ENCODE measurements at regions not wholly inside any gene's neighbourhood (a gene's known extent, or its start where the extent isn't known, plus 50 kb on each side); places are given as distances from the start of the nearest gene placed in this dataset.

- DNase-seq: no peak
- CTCF ChIA-PET: no interaction called here
- H3K27ac Mint-ChIP-seq: no peak overlapping the region
- ATAC-seq: no peak
- no peaks in the 10 kb centered on the region for H3K4me1 Mint-ChIP-seq
- no peaks in the 10 kb centered on the region for H3K9me3 Mint-ChIP-seq (ENCODE audit: low read depth)
- H3K4me3 Mint-ChIP-seq: no peak overlapping the region
- no peaks in the 10 kb centered on the region for H3K36me3 Mint-ChIP-seq
- no peaks in the 10 kb centered on the region for H3K27me3 Mint-ChIP-seq
Measured at GRCh38 chr1:13878021-13878420, 178.0 kb downstream of the PRDM2 start.

DNA sequence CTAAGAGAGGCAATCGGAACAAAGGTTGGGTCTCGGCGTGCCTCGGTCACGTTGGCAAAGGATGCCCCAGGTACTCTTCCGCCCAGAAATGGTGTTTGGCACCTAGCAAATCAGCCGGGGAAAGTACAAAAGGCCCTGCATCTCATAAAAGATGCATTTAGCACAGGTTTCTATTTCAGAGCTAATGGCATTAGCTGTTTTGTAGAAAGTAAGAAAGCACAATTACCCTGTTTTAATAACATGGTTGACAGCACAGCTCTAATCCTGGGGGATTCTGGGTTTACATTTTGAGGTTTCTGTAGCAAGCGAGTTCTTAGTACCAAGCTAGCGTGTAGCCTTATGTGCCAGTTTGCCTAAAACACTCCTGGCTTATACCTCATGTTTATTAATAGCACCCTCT is 178.5 kb downstream of the PRDM2 start:
- ATAC-seq (no peak), DNase-seq (no peak)
- H3K27ac Mint-ChIP-seq: no peak overlapping the region
- H3K4me1 Mint-ChIP-seq: no peaks in the 10 kb centered on the region
- CTCF ChIA-PET: no interaction called here
- no peaks in the 10 kb centered on the region for H3K36me3 Mint-ChIP-seq
- H3K27me3 Mint-ChIP-seq: no peaks in the 10 kb centered on the region
- no peaks in the 10 kb centered on the region for H3K9me3 Mint-ChIP-seq (ENCODE audit: low read depth)
- H3K4me3 Mint-ChIP-seq: no peak overlapping the region

GRCh38 chr1:13881385-13882088 is 181.5 kb downstream of the PRDM2 start:
- Mint-ChIP-seq H3K27me3 (peaks cover 3% of the 10 kb centered on the region), H3K27ac (no peak overlapping the region), H3K4me3 (no peak overlapping the region), H3K9me3 (ENCODE audit: low read depth) (no peaks in the 10 kb centered on the region), H3K36me3 (no peaks in the 10 kb centered on the region), H3K4me1 (no peaks in the 10 kb centered on the region)
- no peak for ATAC-seq
- CTCF ChIA-PET: no interaction called here
- DNase-seq: no peak

- no peaks in the 10 kb centered on the region for H3K9me3 Mint-ChIP-seq (ENCODE audit: low read depth)
- no peaks in the 10 kb centered on the region for H3K36me3 Mint-ChIP-seq
- H3K4me3 Mint-ChIP-seq: no peak overlapping the region
- no peak overlapping the region for H3K27ac Mint-ChIP-seq
- peaks cover 1% of the 10 kb centered on the region for H3K4me1 Mint-ChIP-seq
- DNase-seq (no peak), ATAC-seq (no peak)
- CTCF ChIA-PET: interaction anchor here (1.5 kb wide), 1 partner anchor 24 kb away, joined by 3 read pairs; no protein-coding TSS in a partner anchor
- H3K27me3 Mint-ChIP-seq: peaks cover 32% of the 10 kb centered on the region
Measured at GRCh38 chr1:13888351-13888986, 188.5 kb downstream of the PRDM2 start.

DNA sequence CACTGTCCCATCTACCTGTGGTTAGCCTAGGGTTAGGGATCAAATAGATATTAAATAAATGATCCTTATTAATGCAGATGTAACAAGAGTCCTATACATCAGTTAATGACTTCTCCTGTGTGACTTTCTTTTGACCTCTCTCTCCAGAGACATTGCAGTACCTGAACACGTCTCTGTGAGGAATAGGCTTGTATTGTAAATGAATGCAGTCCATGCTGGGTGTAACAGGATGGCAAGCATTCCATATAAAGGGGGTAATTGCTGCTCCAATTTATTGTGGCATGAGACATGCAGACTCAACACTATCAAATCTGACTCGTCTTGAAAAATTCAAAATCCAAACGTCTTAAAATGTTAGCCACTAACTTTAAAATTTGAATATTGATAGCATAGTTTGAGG is 189.5 kb downstream of the PRDM2 start:
- Mint-ChIP-seq H3K4me3 (no peak overlapping the region), H3K9me3 (ENCODE audit: low read depth) (no peaks in the 10 kb centered on the region), H3K4me1 (peaks cover 1% of the 10 kb centered on the region), H3K27ac (no peak overlapping the region), H3K27me3 (peaks cover 40% of the 10 kb centered on the region), H3K36me3 (no peaks in the 10 kb centered on the region)
- CTCF ChIA-PET: no interaction called here
- ATAC-seq (no peak), DNase-seq (no peak)

DNA sequence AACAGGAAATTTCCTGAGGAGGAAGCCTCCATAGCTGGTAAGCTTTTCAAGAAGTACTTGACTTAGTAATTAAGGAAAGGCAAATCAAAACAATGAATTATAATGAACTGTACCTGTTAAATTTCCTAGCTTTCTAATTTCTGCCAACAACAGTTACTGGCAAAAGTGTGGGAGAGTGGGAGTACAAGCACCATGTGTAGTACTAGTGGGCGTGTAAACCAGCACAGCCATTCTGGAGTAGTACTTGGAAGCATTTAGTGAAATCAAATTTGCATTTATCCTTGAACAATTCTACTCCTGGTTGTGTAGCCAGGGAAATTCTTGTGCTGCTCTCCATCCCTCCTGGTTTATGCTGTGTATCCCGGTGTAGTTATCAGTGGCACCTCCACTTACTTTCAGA is 190.8 kb downstream of the PRDM2 start:
- Mint-ChIP-seq H3K27ac (no peak overlapping the region), H3K27me3 (peaks cover 44% of the 10 kb centered on the region), H3K4me3 (no peak overlapping the region), H3K9me3 (ENCODE audit: low read depth) (no peaks in the 10 kb centered on the region), H3K4me1 (peaks cover 1% of the 10 kb centered on the region), H3K36me3 (no peaks in the 10 kb centered on the region)
- ATAC-seq: no peak
- CTCF ChIA-PET: no interaction called here
- no peak for DNase-seq

- H3K27me3 Mint-ChIP-seq: peaks cover 44% of the 10 kb centered on the region
- H3K36me3 Mint-ChIP-seq: no peaks in the 10 kb centered on the region
- CTCF ChIA-PET: no interaction called here
- H3K4me3 Mint-ChIP-seq: no peak overlapping the region
- no peaks in the 10 kb centered on the region for H3K9me3 Mint-ChIP-seq (ENCODE audit: low read depth)
- DNase-seq: no peak
- ATAC-seq: no peak
- peaks cover 1% of the 10 kb centered on the region for H3K4me1 Mint-ChIP-seq
- H3K27ac Mint-ChIP-seq: no peak overlapping the region
Measured at GRCh38 chr1:13892198-13892597, 192.2 kb downstream of the PRDM2 start.

DNA sequence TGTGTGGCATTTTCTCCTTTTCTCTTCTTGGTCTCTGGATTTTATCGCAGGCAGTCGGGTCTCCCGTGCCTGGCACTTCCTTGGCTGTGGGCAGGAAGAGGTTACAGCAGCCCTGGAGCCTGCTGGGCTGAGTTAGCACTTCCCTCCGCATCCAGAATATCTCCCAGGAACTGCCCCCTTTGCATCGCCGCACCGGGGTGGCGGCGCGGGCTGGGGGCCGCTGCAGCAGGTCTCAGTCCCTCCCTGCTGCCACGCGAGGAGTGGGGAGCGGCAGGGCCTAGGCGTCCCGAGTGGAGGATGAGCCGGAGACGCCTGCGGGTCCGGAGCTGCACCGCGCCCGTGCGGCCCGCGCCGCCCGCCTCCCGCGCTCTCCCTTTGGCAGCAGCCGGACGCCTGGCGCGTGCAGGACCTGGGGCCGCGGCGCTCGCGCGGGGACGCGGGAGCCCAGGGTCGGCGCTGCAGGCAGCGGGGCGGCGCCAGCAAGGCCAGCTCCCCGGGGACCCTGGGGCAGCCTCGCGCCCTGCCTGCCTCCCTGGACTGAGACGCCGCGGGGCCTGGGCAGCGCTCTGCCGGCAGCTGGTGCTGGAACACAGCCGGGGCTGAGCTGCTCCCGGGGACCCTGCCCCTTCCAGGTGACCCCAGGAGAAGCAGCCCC is 192.8 kb downstream of the PRDM2 start:
- DNase-seq (no peak), ATAC-seq (no peak)
- peaks cover 45% of the 10 kb centered on the region for H3K27me3 Mint-ChIP-seq
- CTCF ChIA-PET: no interaction called here
- peaks cover 1% of the 10 kb centered on the region for H3K4me1 Mint-ChIP-seq
- H3K9me3 Mint-ChIP-seq (ENCODE audit: low read depth): no peaks in the 10 kb centered on the region
- no peak overlapping the region for H3K4me3 Mint-ChIP-seq
- H3K36me3 Mint-ChIP-seq: no peaks in the 10 kb centered on the region
- no peak overlapping the region for H3K27ac Mint-ChIP-seq

GRCh38 chr1:13893409-13893821 is 193.4 kb downstream of the PRDM2 start:
- H3K27ac Mint-ChIP-seq: no peak overlapping the region
- H3K9me3 Mint-ChIP-seq (ENCODE audit: low read depth): no peaks in the 10 kb centered on the region
- CTCF ChIA-PET: no interaction called here
- no peaks in the 10 kb centered on the region for H3K36me3 Mint-ChIP-seq
- H3K4me3 Mint-ChIP-seq: no peak overlapping the region
- ATAC-seq (no peak), DNase-seq (no peak)
- peaks cover 1% of the 10 kb centered on the region for H3K4me1 Mint-ChIP-seq
- peaks cover 45% of the 10 kb centered on the region for H3K27me3 Mint-ChIP-seq

- H3K36me3 Mint-ChIP-seq: no peaks in the 10 kb centered on the region
- peaks cover 1% of the 10 kb centered on the region for H3K4me1 Mint-ChIP-seq
- CTCF ChIA-PET: no interaction called here
Measured at GRCh38 chr1:13896932-13897331, 196.9 kb downstream of the PRDM2 start.

GRCh38 chr1:13898406-13898805 is 198.4 kb downstream of the PRDM2 start:
- Mint-ChIP-seq H3K27me3 (peaks cover 17% of the 10 kb centered on the region), H3K4me1 (no peaks in the 10 kb centered on the region), H3K36me3 (no peaks in the 10 kb centered on the region), H3K27ac (no peak overlapping the region), H3K4me3 (no peak overlapping the region), H3K9me3 (ENCODE audit: low read depth) (no peaks in the 10 kb centered on the region)
- ATAC-seq (no peak), DNase-seq (no peak)
- CTCF ChIA-PET: no interaction called here

More at GRCh38 chr1:13896932-13897331, 196.9 kb downstream of the PRDM2 start:
- Mint-ChIP-seq H3K4me3 (no peak overlapping the region), H3K9me3 (ENCODE audit: low read depth) (no peaks in the 10 kb centered on the region), H3K27ac (no peak overlapping the region), H3K27me3 (peaks cover 28% of the 10 kb centered on the region)
- no peak for DNase-seq
- no peak for ATAC-seq

GRCh38 chr1:13899856-13900255 is 199.9 kb downstream of the PRDM2 start:
- H3K36me3 Mint-ChIP-seq: no peaks in the 10 kb centered on the region
- no peak overlapping the region for H3K27ac Mint-ChIP-seq
- CTCF ChIA-PET: no interaction called here
- no peak for ATAC-seq
- DNase-seq: no peak
- no peak overlapping the region for H3K4me3 Mint-ChIP-seq
- no peaks in the 10 kb centered on the region for H3K9me3 Mint-ChIP-seq (ENCODE audit: low read depth)
- H3K27me3 Mint-ChIP-seq: peaks cover 11% of the 10 kb centered on the region
- no peaks in the 10 kb centered on the region for H3K4me1 Mint-ChIP-seq

DNA sequence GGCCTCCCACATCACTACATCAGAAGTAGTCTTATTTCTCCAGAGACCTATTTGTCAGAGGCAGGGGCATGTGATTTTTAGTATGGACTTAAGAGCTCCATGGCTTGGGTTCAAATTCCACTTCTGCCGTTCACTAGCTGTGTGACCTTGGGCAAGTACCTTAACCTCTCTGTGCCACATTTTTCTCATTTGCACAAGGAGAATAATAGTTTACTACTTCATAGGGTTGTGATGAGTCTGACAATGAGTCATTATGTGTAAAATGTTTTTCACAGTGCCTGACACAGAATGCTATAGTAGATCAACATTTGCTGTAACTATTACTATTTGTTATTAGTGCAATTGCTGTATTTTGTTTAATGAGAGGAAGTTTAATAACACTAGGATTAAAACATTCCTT is 200.6 kb downstream of the PRDM2 start:
- no peak for ATAC-seq
- Mint-ChIP-seq H3K27ac (no peak overlapping the region), H3K9me3 (ENCODE audit: low read depth) (no peaks in the 10 kb centered on the region), H3K4me1 (no peaks in the 10 kb centered on the region), H3K27me3 (peaks cover 13% of the 10 kb centered on the region), H3K36me3 (no peaks in the 10 kb centered on the region), H3K4me3 (no peak overlapping the region)
- DNase-seq: no peak
- CTCF ChIA-PET: no interaction called here

DNA sequence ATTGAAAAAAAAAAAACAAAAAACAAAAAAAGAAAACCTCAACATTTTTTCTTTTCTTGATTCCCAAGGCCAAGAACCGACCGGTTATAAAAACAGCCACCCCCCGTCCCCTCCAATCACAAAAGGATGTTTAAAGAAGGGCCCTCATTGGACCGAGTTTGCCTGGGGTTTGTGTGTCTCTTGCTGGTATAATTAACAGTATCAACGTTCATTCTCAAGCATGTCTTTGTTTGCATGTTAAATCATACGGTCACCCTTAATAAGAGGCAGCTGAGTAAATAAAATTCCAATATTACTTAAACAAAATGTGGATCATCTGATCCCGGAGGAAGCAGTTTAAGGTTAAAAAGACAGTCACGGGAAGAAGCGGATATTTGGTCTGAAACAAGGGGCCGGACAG is 201.1 kb downstream of the PRDM2 start:
- ATAC-seq (no peak), DNase-seq (no peak)
- CTCF ChIA-PET: no interaction called here
- Mint-ChIP-seq H3K4me3 (no peak overlapping the region), H3K4me1 (no peaks in the 10 kb centered on the region), H3K27me3 (peaks cover 13% of the 10 kb centered on the region), H3K36me3 (no peaks in the 10 kb centered on the region), H3K9me3 (ENCODE audit: low read depth) (no peaks in the 10 kb centered on the region), H3K27ac (no peak overlapping the region)

Data from activated CD8-positive, alpha-beta memory T cell treated with anti-CD3 and anti-CD28 coated beads, Interleukin-2, amount 10 ng/mL, durations not matched to agents 7 days and 5 days (primary cell).